GM23338 (cell line): ENCODE measurements at regions not wholly inside any gene's neighbourhood (a gene's known extent, or its start where the extent isn't known, plus 50 kb on each side); places are given as distances from the start of the nearest gene placed in this dataset.
A peak's percentile ranks its signal among the peaks of the same experiment; 100 is the strongest.

ENCODE experiments used
- ATAC-seq: fragments of 200-7000 bp; cut with Tn5 transposase; 3 replicates; pipeline ENCODE4 v1.9.1; 2020
- DNase-seq: peaks from one replicate; pipeline ENCODE4 v3.0.0-alpha.2; 2015; ENCODE audit warnings: low spot score
- H2AFZ ChIP-seq: fragments of 200-600 bp; sonication (generic); 2 replicates; pipeline ENCODE4 v1.8.0; 2016; ENCODE audit warnings: antibody characterized with exemption, mild to moderate bottlenecking, moderate library complexity
- H3F3A ChIP-seq: fragments of 200-600 bp; sonication (generic); replicated peaks from 2 replicates; pipeline ENCODE4 v1.8.0; 2017; ENCODE audit warnings: antibody characterized with exemption, mixed run types, low read depth
- H3K27ac ChIP-seq: fragments of 200-600 bp; sonication (generic); 2 replicates; pipeline ENCODE4 v1.6.1; 2016; ENCODE audit warnings: low read depth
- H3K27me3 ChIP-seq: fragments of 200-600 bp; sonication (generic); 2 replicates; pipeline ENCODE4 v1.8.0; 2016; ENCODE audit warnings: mild to moderate bottlenecking, mixed run types, moderate library complexity; ENCODE audit not compliant: insufficient read depth
- H3K36me3 ChIP-seq: fragments of 200-600 bp; sonication (generic); 2 replicates; pipeline ENCODE4 v1.8.0; 2016; ENCODE audit warnings: mild to moderate bottlenecking; ENCODE audit not compliant: insufficient read depth
- H3K4me1 ChIP-seq: fragments of 200-600 bp; sonication (generic); 2 replicates; pipeline ENCODE4 v1.8.0; 2016; ENCODE audit warnings: mild to moderate bottlenecking, moderate library complexity; ENCODE audit not compliant: insufficient read depth
- H3K4me2 ChIP-seq: fragments of 200-600 bp; sonication (generic); 2 replicates; pipeline ENCODE4 v1.7.1; 2017; ENCODE audit warnings: mixed run types
- H3K4me3 ChIP-seq: fragments of 200-600 bp; sonication (generic); 2 replicates; pipeline ENCODE4 v1.6.1; 2016; ENCODE audit warnings: mixed run types
- H3K79me2 ChIP-seq: fragments of 200-600 bp; sonication (generic); replicated peaks from 2 replicates; pipeline ENCODE4 v1.8.0; 2017; ENCODE audit warnings: mild to moderate bottlenecking; ENCODE audit not compliant: insufficient read depth
- H3K9me2 ChIP-seq: fragments of 200-600 bp; sonication (generic); 2 replicates; pipeline ENCODE4 v1.8.0; 2017; ENCODE audit not compliant: insufficient read depth
- H4K20me1 ChIP-seq: fragments of 200-600 bp; sonication (generic); replicated peaks from 2 replicates; pipeline ENCODE4 v1.8.0; 2017; ENCODE audit warnings: mild to moderate bottlenecking; ENCODE audit not compliant: insufficient read depth
- H3K27ac Mint-ChIP-seq: 2 replicates; pipeline ENCODE4 v1.8.0; 2020; ENCODE audit warnings: inconsistent platforms, mild to moderate bottlenecking, moderate library complexity, mixed read lengths
- H3K27me3 Mint-ChIP-seq: 3 replicates; pipeline ENCODE4 v1.8.0; 2022; ENCODE audit warnings: low read depth, mild to moderate bottlenecking, moderate library complexity, mixed read lengths, inconsistent platforms; ENCODE audit not compliant: insufficient read depth, poor library complexity
- H3K36me3 Mint-ChIP-seq: 3 replicates; pipeline ENCODE4 v1.8.0; 2021; ENCODE audit warnings: low read depth, mild to moderate bottlenecking, inconsistent platforms, moderate library complexity, mixed read lengths
- H3K4me1 Mint-ChIP-seq: 3 replicates; pipeline ENCODE4 v1.8.0; 2020; ENCODE audit warnings: mild to moderate bottlenecking, inconsistent platforms, mixed read lengths
- H3K4me3 Mint-ChIP-seq: 3 replicates; pipeline ENCODE4 v1.8.0; 2021; ENCODE audit warnings: moderate library complexity, mild to moderate bottlenecking, inconsistent platforms, mixed read lengths
- H3K9me3 Mint-ChIP-seq: 3 replicates; pipeline ENCODE4 v1.8.0; 2020; ENCODE audit warnings: moderate library complexity, mild to moderate bottlenecking, inconsistent platforms, mixed read lengths
- CTCF ChIP-seq, 2 experiments: fragments of 200-600 bp in 1 of 2; sonication (generic) in 1 of 2; conservative IDR thresholded peaks; 2 replicates each; pipeline versions ENCODE4 v1.5.1 to v1.6.1; 2016 to 2017; ENCODE audit warnings: antibody characterized with exemption in 2 of 2, low read depth in 2 of 2, mild to moderate bottlenecking in 2 of 2, moderate library complexity in 1 of 2
- EZH2 ChIP-seq: fragments of 200-600 bp; sonication (generic); IDR thresholded peaks from one replicate; pipeline ENCODE4 v1.8.0; 2017; ENCODE audit warnings: antibody characterized with exemption, mild to moderate bottlenecking, low read depth; ENCODE audit not compliant: unreplicated experiment
- POLR2AphosphoS5 ChIP-seq: IDR thresholded peaks from 2 replicates; pipeline ENCODE4 v1.6.1; 2016; ENCODE audit warnings: antibody characterized with exemption, low read depth
- ZNF114 ChIP-seq: fragments of 250-450 bp; sonication (Bioruptor Pico); IDR thresholded peaks from 2 replicates; pipeline ENCODE4 v1.5.0; 2020; ENCODE audit warnings: mild to moderate bottlenecking, moderate library complexity
- ZNF331 ChIP-seq: fragments of 250-450 bp; sonication (Bioruptor Pico); IDR thresholded peaks from 2 replicates; pipeline ENCODE4 v1.5.0; 2020; ENCODE audit warnings: low read depth, mild to moderate bottlenecking, moderate library complexity
- TF ChIP-seq, protein P1 (sequence below): fragments of 250-450 bp; sonication (Bioruptor Pico); IDR thresholded peaks from 2 replicates; pipeline ENCODE4 v1.5.0; 2020; ENCODE audit warnings: mild to moderate bottlenecking, moderate library complexity

- TF ChIP-seq EZH2 = no peak
These were observed 226.4 kb upstream of the DSEL start (continued) for GRCh38 chr18:67742954-67743353.

DNA sequence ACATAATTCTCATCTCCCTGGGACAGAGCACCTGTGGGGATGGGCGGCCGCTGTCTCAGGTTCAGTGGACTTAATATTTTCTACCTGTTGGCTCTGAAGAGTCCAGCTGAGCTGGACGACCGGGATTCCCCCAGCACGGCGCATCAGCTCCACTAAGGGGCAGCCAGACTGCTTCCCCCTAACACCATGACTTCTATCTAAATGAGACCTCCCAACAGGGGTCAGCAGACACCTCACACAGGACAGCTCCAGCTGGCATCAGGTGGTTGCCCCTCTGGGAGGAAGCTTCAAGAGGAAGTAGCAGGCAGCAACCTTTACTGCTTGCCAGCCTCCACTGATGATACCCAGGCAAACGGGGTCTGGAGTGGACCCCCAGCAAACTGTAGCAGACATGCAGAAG lies 226.0 kb upstream of the DSEL start:
- peaks cover 5% of the 10 kb centered on the region; the same call in 1 of the 2 replicates for H3K9me2 ChIP-seq
- Mint-ChIP-seq H3K9me3 (peaks cover 17% of the 10 kb centered on the region; the same call in 2 of the 3 replicates), H3K36me3 (peaks cover 8% of the 10 kb centered on the region; the same call in 2 of the 3 replicates), H3K27me3 (no peaks in the 10 kb centered on the region), H3K4me3 (no peak overlapping the region), H3K4me1 (no peaks in the 10 kb centered on the region), H3K27ac (no peak overlapping the region)
- no peak for TF ChIP-seq ZNF114 (CRISPR knock-in tag)
- TF ChIP-seq CTCF (conservative IDR thresholded peaks at IDR 0.05; ENCODE audit: low read depth in 2 of 2) = peak in 1 of 2 experiments; percentile 43; a peak in 1 of 4 replicates
- no peak overlapping the region for H3K4me2 ChIP-seq
- no peak overlapping the region for H2AFZ ChIP-seq
- H3K27me3 ChIP-seq = no peaks in the 10 kb centered on the region
- H3F3A ChIP-seq = no peaks in the 10 kb centered on the region
- H3K27ac ChIP-seq = no peak overlapping the region
- no peaks in the 10 kb centered on the region for H3K4me1 ChIP-seq
- H3K79me2 ChIP-seq = no peaks in the 10 kb centered on the region
- DNase-seq = no peak
- no peaks in the 10 kb centered on the region for H4K20me1 ChIP-seq
- no peaks in the 10 kb centered on the region; the same call in 1 of the 2 replicates for H3K36me3 ChIP-seq
- H3K4me3 ChIP-seq = no peak overlapping the region
- ATAC-seq = no peak

GRCh38 chr18:67735506-67735905 lies 219.0 kb upstream of the DSEL start:
- DNase-seq (peak; percentile 2), ATAC-seq (no peak)
- Mint-ChIP-seq H3K4me1 (no peaks in the 10 kb centered on the region), H3K27ac (no peak overlapping the region), H3K9me3 (no peaks in the 10 kb centered on the region), H3K36me3 (no peaks in the 10 kb centered on the region), H3K27me3 (peaks cover 2% of the 10 kb centered on the region), H3K4me3 (no peak overlapping the region)
- Histone ChIP-seq H3K27ac (no peak overlapping the region), H3K4me3 (no peak overlapping the region), H2AFZ (no peak overlapping the region), H3K27me3 (no peaks in the 10 kb centered on the region), H4K20me1 (no peaks in the 10 kb centered on the region), H3K79me2 (no peaks in the 10 kb centered on the region), H3K4me1 (no peaks in the 10 kb centered on the region), H3F3A (no peaks in the 10 kb centered on the region), H3K4me2 (no peak overlapping the region), H3K36me3 (no peaks in the 10 kb centered on the region), H3K9me2 (no peaks in the 10 kb centered on the region)
- TF ChIP-seq POLR2AphosphoS5 (no peak), CTCF (conservative IDR thresholded peaks at IDR 0.05; ENCODE audit: low read depth in 2 of 2) (no peak), ZNF331 (CRISPR knock-in tag) (no peak), ZNF114 (CRISPR knock-in tag) (no peak)
- TF ChIP-seq, protein P1, sequence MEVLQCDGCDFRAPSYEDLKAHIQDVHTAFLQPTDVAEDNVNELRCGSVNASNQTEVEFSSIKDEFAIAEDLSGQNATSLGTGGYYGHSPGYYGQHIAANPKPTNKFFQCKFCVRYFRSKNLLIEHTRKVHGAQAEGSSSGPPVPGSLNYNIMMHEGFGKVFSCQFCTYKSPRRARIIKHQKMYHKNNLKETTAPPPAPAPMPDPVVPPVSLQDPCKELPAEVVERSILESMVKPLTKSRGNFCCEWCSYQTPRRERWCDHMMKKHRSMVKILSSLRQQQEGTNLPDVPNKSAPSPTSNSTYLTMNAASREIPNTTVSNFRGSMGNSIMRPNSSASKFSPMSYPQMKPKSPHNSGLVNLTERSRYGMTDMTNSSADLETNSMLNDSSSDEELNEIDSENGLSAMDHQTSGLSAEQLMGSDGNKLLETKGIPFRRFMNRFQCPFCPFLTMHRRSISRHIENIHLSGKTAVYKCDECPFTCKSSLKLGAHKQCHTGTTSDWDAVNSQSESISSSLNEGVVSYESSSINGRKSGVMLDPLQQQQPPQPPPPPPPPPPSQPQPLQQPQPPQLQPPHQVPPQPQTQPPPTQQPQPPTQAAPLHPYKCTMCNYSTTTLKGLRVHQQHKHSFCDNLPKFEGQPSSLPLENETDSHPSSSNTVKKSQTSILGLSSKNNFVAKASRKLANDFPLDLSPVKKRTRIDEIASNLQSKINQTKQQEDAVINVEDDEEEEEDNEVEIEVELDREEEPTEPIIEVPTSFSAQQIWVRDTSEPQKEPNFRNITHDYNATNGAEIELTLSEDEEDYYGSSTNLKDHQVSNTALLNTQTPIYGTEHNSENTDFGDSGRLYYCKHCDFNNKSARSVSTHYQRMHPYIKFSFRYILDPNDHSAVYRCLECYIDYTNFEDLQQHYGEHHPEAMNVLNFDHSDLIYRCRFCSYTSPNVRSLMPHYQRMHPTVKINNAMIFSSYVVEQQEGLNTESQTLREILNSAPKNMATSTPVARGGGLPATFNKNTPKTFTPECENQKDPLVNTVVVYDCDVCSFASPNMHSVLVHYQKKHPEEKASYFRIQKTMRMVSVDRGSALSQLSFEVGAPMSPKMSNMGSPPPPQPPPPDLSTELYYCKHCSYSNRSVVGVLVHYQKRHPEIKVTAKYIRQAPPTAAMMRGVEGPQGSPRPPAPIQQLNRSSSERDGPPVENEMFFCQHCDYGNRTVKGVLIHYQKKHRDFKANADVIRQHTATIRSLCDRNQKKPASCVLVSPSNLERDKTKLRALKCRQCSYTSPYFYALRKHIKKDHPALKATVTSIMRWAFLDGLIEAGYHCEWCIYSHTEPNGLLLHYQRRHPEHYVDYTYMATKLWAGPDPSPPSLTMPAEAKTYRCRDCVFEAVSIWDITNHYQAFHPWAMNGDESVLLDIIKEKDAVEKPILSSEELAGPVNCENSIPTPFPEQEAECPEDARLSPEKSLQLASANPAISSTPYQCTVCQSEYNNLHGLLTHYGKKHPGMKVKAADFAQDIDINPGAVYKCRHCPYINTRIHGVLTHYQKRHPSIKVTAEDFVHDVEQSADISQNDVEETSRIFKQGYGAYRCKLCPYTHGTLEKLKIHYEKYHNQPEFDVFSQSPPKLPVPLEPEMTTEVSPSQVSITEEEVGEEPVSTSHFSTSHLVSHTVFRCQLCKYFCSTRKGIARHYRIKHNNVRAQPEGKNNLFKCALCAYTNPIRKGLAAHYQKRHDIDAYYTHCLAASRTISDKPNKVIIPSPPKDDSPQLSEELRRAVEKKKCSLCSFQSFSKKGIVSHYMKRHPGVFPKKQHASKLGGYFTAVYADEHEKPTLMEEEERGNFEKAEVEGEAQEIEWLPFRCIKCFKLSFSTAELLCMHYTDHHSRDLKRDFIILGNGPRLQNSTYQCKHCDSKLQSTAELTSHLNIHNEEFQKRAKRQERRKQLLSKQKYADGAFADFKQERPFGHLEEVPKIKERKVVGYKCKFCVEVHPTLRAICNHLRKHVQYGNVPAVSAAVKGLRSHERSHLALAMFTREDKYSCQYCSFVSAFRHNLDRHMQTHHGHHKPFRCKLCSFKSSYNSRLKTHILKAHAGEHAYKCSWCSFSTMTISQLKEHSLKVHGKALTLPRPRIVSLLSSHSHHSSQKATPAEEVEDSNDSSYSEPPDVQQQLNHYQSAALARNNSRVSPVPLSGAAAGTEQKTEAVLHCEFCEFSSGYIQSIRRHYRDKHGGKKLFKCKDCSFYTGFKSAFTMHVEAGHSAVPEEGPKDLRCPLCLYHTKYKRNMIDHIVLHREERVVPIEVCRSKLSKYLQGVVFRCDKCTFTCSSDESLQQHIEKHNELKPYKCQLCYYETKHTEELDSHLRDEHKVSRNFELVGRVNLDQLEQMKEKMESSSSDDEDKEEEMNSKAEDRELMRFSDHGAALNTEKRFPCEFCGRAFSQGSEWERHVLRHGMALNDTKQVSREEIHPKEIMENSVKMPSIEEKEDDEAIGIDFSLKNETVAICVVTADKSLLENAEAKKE (CRISPR knock-in tag) = no peak
